ENCODE measurements at regions not wholly inside any gene's neighbourhood (a gene's known extent, or its start where the extent isn't known, plus 50 kb on each side); places are given as distances from the start of the nearest gene placed in this dataset.

GRCh38 chr14:79939235-79939634, 272.1 kb downstream of the DIO2 start:
- no peak for TF ChIP-seq EZH2phosphoT487 (IDR thresholded peaks at IDR 0.05; ENCODE audit: borderline replicate concordance, low read depth, low read length)
- no peak for TF ChIP-seq CTCF (conservative IDR thresholded peaks at IDR 0.05; ENCODE audit: low read length)

Measured in OCI-LY7 (cell line).